ENCODE measurements at regions not wholly inside any gene's neighbourhood (a gene's known extent, or its start where the extent isn't known, plus 50 kb on each side); places are given as distances from the start of the nearest gene placed in this dataset.

- TF ChIP-seq CSDC2 (CRISPR knock-in tag; IDR thresholded peaks at IDR 0.05) (no peak), GLIS3 (CRISPR knock-in tag; IDR thresholded peaks at IDR 0.05) (no peak), TOX (CRISPR knock-in tag; IDR thresholded peaks at IDR 0.05; ENCODE audit: borderline replicate concordance) (no peak), ZFP3 (CRISPR knock-in tag; IDR thresholded peaks at IDR 0.05) (no peak), POU6F1 (CRISPR knock-in tag; IDR thresholded peaks at IDR 0.05; ENCODE audit: borderline replicate concordance, low read depth) (no peak), ZNF565 (CRISPR knock-in tag; conservative IDR thresholded peaks at IDR 0.05; ENCODE audit: low read depth) (no peak), CREB5 (CRISPR knock-in tag; IDR thresholded peaks at IDR 0.05; ENCODE audit: low read depth) (no peak), ZNF8 (CRISPR knock-in tag; IDR thresholded peaks at IDR 0.05) (no peak), TCF4 (CRISPR knock-in tag; IDR thresholded peaks at IDR 0.05; ENCODE audit: borderline replicate concordance) (no peak), CSRNP3 (CRISPR knock-in tag; IDR thresholded peaks at IDR 0.05) (no peak), ISL1 (CRISPR knock-in tag; IDR thresholded peaks at IDR 0.05) (no peak), ZNF70 (CRISPR knock-in tag; IDR thresholded peaks at IDR 0.05) (no peak), SNAI2 (CRISPR knock-in tag; IDR thresholded peaks at IDR 0.05) (no peak), ARNTL (CRISPR knock-in tag; IDR thresholded peaks at IDR 0.05; ENCODE audit: borderline replicate concordance, low read depth) (no peak), OSR1 (CRISPR knock-in tag; IDR thresholded peaks at IDR 0.05) (no peak)
Observed at GRCh38 chr1:24252185-24252780, 65.2 kb upstream of the IFNLR1 start.

GRCh38 chr1:24251501-24251900 lies 64.4 kb upstream of the IFNLR1 start:
- no peak for TF ChIP-seq POU6F1 (CRISPR knock-in tag; IDR thresholded peaks at IDR 0.05; ENCODE audit: borderline replicate concordance, low read depth)
- TF ChIP-seq TSHZ2 (CRISPR knock-in tag; IDR thresholded peaks at IDR 0.05), result no peak
- no peak for TF ChIP-seq ZFP30 (CRISPR knock-in tag; IDR thresholded peaks at IDR 0.05)
- no peak for TF ChIP-seq CSDC2 (CRISPR knock-in tag; IDR thresholded peaks at IDR 0.05)
- TF ChIP-seq BACH2 (CRISPR knock-in tag; IDR thresholded peaks at IDR 0.05; ENCODE audit: borderline replicate concordance), result no peak
- TF ChIP-seq ZNF8 (CRISPR knock-in tag; IDR thresholded peaks at IDR 0.05), result no peak
- no peak for TF ChIP-seq OSR1 (CRISPR knock-in tag; IDR thresholded peaks at IDR 0.05)
- no peak for TF ChIP-seq ARNTL (CRISPR knock-in tag; IDR thresholded peaks at IDR 0.05; ENCODE audit: borderline replicate concordance, low read depth)
- TF ChIP-seq PATZ1 (CRISPR knock-in tag; IDR thresholded peaks at IDR 0.05; ENCODE audit: borderline replicate concordance), result no peak
- TF ChIP-seq TCF4 (CRISPR knock-in tag; IDR thresholded peaks at IDR 0.05; ENCODE audit: borderline replicate concordance), result no peak
- no peak for TF ChIP-seq SNAI2 (CRISPR knock-in tag; IDR thresholded peaks at IDR 0.05)
- no peak for TF ChIP-seq ZNF70 (CRISPR knock-in tag; IDR thresholded peaks at IDR 0.05)
- no peak for ATAC-seq

More at GRCh38 chr1:24252185-24252780, 65.2 kb upstream of the IFNLR1 start:
- no peak for ATAC-seq

Measured in SK-N-SH treated with all-trans-retinoic acid at 6 μM for 48 hours (cell line).